HUDEP-2 (cell line): ENCODE measurements at regions not wholly inside any gene's neighbourhood (a gene's known extent, or its start where the extent isn't known, plus 50 kb on each side); places are given as distances from the start of the nearest gene placed in this dataset.
"Not testable (repeated sequence)": the region's sequence is repeated elsewhere in the genome, so short reads cannot be mapped to it uniquely, and the experiment has no call there.

Experiments
- DNase-seq, 76 experiments: peaks; one replicate each; lab custom pipeline; 2025; ENCODE audit not compliant: unreplicated experiment in 76 of 76; lab: John Stamatoyannopoulos, UW

DNA sequence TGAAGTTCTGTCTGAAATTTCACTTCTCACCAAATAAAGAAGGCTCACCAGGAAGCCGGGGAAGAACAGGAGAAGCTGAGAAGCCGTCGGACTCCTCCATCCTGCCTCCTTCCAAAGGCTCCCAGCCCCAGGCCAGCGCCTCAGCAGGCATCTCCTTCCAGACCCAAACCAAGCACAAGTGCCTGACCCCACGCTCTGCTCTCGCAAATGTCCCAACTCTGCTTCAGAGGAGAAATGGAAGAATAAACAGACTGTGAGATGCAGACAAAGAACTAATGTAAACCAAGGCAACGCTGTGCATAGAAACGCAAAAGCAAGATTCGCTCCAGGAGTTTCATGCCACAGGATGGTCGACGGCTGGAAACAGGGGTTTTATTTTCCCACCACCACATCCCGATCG is 100.3 kb upstream of the EXOC2 start:
- no peak for DNase-seq

DNA sequence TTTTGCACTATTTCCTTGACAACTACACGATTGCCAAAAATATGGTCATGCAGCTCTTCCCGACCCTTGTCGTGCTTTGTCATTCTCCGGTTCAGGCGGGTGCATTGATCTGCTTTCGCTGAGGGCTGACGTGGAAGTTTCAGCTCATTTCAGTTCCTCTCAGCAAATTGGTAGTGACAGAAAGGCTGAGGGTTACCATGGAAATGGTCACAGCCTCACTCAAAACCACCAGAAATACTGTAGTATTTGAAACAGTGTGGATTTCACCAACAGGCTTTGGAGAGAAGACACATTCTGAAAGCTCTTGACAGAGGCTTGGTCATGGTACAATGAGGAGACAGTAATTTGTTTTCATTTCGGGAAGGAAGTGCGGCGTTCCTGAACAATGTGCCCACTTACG is 99.7 kb upstream of the EXOC2 start:
- no peak for DNase-seq

- DNase-seq: no peak
These were observed 95.1 kb upstream of the EXOC2 start for GRCh38 chr6:788058-788457.

DNA sequence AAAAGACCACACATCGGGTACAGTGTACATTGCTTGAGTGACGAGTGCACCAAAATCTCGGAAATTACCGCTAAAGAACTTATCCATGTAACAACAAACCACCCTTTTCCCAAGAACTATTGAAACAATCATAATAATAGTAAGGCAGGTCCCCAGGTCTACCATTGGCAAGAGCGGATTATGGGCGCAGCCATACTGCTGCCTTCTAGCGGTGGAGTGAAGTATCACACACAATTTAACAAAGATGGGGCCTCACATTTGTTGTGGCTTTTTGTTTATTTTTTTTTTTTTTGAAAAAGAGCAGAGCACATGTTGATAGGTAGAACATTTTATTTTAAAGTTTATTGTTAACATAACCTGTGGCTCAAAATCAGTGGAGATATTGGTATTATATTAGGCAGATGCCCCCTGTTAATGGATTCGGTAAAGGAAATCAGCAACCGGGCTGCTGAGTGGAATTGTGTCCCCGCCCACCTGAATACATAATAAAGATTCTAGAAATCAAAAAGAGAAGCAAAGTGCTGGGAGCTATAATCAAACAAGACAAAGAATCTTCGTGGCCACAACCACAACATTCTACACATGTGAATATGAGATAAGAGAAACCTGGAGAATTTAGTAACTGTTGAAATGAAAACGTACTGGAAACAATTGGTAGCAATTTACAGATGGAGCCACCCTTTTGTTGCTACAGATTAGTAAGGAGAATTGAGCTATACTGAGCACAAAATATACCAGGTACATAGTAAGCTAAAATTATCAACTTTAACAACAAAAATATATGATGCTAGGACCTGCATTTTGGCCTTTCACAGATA is 94.2 kb upstream of the EXOC2 start:
- DNase-seq: peak in 25 of 76 experiments; percentile 5 to 42 (median 18)

GRCh38 chr6:783966-784735 is 91.2 kb upstream of the EXOC2 start:
- no peak for DNase-seq

DNA sequence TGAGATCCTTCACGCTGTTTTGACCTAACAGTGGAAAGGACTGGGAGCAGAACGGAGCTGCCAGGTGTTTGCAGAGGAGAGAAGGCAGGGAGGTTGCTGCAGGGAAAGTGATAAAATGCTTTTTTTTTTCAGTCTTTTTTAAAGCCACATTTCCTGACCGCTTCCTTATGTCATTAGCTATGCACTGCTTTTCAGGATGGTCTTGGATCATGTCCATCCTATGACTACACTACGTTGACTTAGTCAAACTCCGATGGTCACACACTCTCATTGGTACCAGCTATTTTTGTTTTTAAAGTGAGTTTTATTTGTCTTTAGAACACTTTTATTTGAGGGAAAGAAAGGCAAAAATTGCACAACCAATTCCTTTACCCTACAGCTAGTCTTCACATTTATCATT is 89.2 kb upstream of the EXOC2 start:
- DNase-seq: no peak

DNA sequence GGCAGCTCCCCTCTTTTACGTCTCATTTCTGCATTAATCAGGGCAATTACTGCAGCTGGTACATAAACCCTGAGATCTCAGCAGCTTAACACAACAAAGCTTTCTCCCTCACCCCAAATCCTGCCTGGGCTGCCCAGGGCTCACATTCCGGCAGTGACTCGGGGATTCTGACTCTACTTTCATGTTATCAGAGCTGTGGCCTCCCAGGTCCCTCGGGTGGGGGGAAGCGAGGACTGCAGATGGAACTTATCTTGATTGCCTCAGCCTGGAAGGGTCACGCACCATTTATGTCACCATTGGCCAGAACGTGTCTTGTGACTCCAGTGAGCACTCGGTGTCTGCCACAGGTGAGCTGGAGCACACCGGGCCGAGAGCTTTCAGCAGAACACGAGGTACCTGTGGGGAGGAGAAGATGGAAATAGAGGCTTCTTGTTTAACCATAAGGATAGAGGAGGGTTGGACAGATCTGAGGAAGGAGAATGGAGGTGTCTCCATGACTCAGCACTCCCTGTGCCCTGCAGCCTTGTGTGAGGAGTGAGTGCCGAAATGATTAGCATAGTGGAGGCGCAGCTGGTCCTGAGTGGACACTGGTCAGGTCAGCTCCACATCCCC is 88.5 kb upstream of the EXOC2 start:
- DNase-seq: peak in 3 of 76 experiments; percentile 21 to 31 (median 30)

DNA sequence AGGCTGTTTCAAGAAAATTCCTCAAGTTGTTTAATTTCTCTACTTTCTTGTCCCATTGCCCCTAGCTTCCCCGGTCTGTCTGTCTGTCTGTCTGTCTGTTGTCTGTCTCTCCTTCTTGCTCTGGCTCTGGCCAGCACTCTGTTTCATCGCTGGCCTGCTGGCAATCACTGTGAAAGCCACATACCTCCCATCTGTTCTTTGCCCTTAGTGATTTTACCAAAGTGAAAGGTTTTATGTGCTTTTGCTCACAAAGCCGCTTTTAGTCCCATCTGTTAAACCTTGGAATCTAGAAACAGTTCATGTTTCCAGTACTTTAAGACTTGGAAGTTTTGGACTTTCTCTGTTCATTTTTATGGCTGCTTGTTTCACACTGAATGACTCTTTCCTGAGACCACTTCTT is 87.8 kb upstream of the EXOC2 start:
- no peak for DNase-seq

GRCh38 chr6:776951-777350 is 84.0 kb upstream of the EXOC2 start:
- DNase-seq: no peak

DNA sequence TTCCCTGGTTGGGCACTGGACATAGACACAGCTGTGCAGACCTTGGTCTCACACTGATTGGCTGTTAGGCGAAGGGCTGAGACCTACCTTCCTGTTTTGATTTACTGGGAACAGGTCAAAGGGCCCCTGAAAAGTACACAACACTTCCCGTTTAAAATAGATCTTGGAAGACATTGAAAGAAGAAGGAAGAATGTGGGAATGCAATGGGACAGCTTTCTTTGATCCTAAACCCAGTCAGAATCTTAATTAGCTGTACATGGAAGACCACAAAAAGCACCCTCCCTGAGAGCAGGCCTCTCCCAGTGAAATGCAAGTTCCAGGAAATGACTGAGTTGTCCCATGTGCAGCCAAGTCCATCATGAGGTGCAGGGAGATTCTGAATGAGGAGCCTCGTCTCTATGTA is 83.6 kb upstream of the EXOC2 start:
- no peak for DNase-seq

- no peak for DNase-seq
These were observed 82.9 kb upstream of the EXOC2 start for GRCh38 chr6:775863-776262.

- not testable (repeated sequence) for DNase-seq
These were observed 78.7 kb upstream of the EXOC2 start for GRCh38 chr6:771683-772082.

DNA sequence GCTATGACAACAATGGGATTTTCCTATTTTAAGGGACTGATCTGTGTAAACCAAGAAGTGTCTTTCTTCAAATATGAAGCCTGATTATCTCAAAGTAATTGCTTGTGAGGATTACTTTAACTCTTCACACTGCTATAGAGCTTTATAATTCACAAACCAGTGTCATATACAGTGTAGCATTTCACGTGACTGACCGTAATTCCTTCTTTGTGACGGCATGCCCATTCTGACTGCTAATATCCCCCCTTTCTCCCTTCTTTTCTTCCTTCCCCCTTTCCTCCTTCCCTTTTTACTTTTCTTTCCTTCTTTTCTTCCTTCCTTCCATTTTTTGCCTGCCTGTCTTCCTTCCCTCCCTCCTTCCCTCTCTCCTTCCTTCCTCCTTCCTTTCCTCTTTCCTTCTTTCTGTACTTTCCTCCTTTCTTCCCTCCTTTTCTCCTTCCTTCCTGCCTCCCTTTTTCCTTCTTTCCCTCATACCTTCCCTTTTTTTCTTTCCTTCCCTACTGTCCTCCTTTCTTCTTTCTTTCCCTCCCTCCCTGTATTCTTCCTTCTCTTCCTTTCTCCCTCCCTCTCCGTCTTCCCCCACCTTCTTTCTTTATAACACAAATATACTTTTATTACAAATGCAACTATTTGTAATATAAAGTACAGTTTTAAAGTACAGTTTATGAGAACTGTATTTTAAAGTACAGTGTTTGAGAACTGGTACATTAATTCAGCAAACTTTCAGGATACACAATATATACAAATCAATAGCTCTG is 75.0 kb upstream of the EXOC2 start:
- no peak for DNase-seq

DNA sequence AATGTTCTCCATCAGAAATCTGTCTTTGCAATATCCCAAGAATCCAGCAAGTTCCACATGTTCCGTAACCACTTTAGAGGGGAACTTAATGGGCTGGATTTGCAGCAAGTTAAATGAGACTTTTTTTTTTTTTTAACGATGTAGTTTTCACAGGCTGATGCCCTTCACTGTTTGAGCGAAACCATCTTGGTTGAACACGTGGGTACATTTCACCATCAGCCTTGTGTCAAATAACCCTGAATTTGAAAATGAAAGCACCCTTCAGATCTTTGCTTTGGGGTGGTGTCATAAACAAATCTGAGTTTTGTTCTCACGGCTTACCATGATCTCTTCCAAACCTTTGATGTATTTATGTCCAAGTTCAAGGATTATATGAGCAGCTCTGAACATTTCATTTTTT is 73.7 kb upstream of the EXOC2 start:
- DNase-seq: no peak

- DNase-seq: no peak
These were observed 69.1 kb upstream of the EXOC2 start for GRCh38 chr6:761997-762396.

- DNase-seq: no peak
These were observed 68.3 kb upstream of the EXOC2 start for GRCh38 chr6:760982-761955.

DNA sequence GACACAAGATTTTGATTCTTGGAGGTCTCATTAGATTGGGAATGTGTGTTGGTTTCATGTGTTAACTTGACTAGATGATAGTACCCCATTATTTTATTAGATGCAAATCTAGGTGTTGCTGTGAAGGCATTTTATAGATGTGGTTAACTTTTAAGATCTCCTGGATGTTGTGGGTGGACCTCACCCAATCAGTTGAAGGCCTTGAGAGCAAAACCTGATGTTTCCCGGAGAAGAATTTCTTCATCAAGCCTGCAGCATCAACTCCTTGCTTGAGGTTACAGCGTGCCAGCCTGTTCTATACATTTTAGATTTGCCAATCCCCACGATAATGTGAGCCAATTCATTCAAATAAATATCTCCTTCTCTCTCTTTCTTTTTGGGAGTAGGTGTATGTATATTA is 66.8 kb upstream of the EXOC2 start:
- no peak for DNase-seq

- no peak for DNase-seq
These were observed 63.3 kb upstream of the EXOC2 start for GRCh38 chr6:756224-756623.

- no peak for DNase-seq
These were observed 61.3 kb upstream of the EXOC2 start for GRCh38 chr6:754202-754601.

- DNase-seq: no peak
These were observed 60.5 kb upstream of the EXOC2 start for GRCh38 chr6:753486-753885.
